Keratinocyte (primary cell): ENCODE measurements at regions not wholly inside any gene's neighbourhood (a gene's known extent, or its start where the extent isn't known, plus 50 kb on each side); places are given as distances from the start of the nearest gene placed in this dataset.

Experiments used
- DNase-seq: peaks from one replicate; pipeline ENCODE4 v3.0.0-alpha.2; 2011; ENCODE audit warnings: low read depth, missing footprints, low spot score
- FAIRE-seq: peaks from 2 replicates; lab custom pipeline; 2011; peaks lifted over from hg19 to GRCh38; lab: Jason Lieb, UNC
- H2AFZ ChIP-seq: 2 replicates; pipeline ENCODE4 v1.6.0; 2012; ENCODE audit warnings: low read length, control low read depth, inconsistent platforms; ENCODE audit not compliant: control insufficient read depth
- H3K27ac ChIP-seq: 2 replicates; pipeline ENCODE4 v1.5.1; 2011; ENCODE audit warnings: low read length; ENCODE audit not compliant: control insufficient read depth, insufficient read depth
- H3K27me3 ChIP-seq: 3 replicates; pipeline ENCODE4 v1.6.0; 2011; ENCODE audit warnings: low read length; ENCODE audit not compliant: control insufficient read depth, insufficient read depth; ENCODE audit errors: extremely low read depth
- H3K36me3 ChIP-seq, 2 experiments: 2 replicates in 1 of 2; 3 replicates in 1 of 2; pipeline ENCODE4 v1.5.1; 2011; ENCODE audit warnings: low read length in 2 of 2, mild to moderate bottlenecking in 1 of 2; ENCODE audit not compliant: control insufficient read depth in 2 of 2, insufficient read depth in 2 of 2; ENCODE audit errors: extremely low read depth in 1 of 2
- H3K4me1 ChIP-seq: 3 replicates; pipeline ENCODE4 v1.5.1; 2011; ENCODE audit warnings: low read length; ENCODE audit not compliant: control insufficient read depth, insufficient read depth; ENCODE audit errors: extremely low read depth
- H3K4me2 ChIP-seq: 3 replicates; pipeline ENCODE4 v1.6.0; 2011; ENCODE audit warnings: low read depth, low read length; ENCODE audit not compliant: control insufficient read depth, insufficient read depth; ENCODE audit errors: extremely low read depth
- H3K4me3 ChIP-seq, 3 experiments: fragments of 200-600 bp in 1 of 3; sonication (generic) in 1 of 3; 2 replicates in 2 of 3; 3 replicates in 1 of 3; pipeline ENCODE4 v1.5.1; 2011 to 2016; ENCODE audit warnings: low read length in 3 of 3, mild to moderate bottlenecking in 3 of 3, control low read depth in 2 of 3, inconsistent platforms in 1 of 3, low read depth in 1 of 3, mixed read lengths in 1 of 3, mixed run types in 1 of 3, moderate library complexity in 1 of 3; ENCODE audit not compliant: control insufficient read depth in 2 of 3, insufficient read depth in 2 of 3; ENCODE audit errors: extremely low read depth in 1 of 3
- H3K79me2 ChIP-seq: 2 replicates; pipeline ENCODE4 v1.6.0; 2012; ENCODE audit warnings: low read length; ENCODE audit not compliant: control insufficient read depth, insufficient read depth
- H3K9ac ChIP-seq: 3 replicates; pipeline ENCODE4 v1.6.0; 2011; ENCODE audit warnings: low read length; ENCODE audit not compliant: control insufficient read depth, insufficient read depth; ENCODE audit errors: extremely low read depth
- H3K9me1 ChIP-seq: 3 replicates; pipeline ENCODE4 v1.6.0; 2011; ENCODE audit warnings: low read length; ENCODE audit not compliant: control insufficient read depth, insufficient read depth; ENCODE audit errors: extremely low read depth
- H3K9me3 ChIP-seq: 2 replicates; pipeline ENCODE4 v1.5.1; 2012; ENCODE audit warnings: low read depth, low read length; ENCODE audit not compliant: control insufficient read depth
- H4K20me1 ChIP-seq: 3 replicates; pipeline ENCODE4 v1.6.0; 2011; ENCODE audit warnings: low read length; ENCODE audit not compliant: control insufficient read depth, insufficient read depth; ENCODE audit errors: extremely low read depth
- CTCF ChIP-seq, 3 experiments: IDR thresholded peaks in 1 of 3; conservative IDR thresholded peaks in 1 of 3; optimal IDR thresholded peaks in 1 of 3; 2 replicates in 2 of 3; 3 replicates in 1 of 3; pipeline versions ENCODE3 to v1.5.1; 2011; ENCODE audit warnings: low read length in 3 of 3, mild to moderate bottlenecking in 3 of 3, moderate library complexity in 2 of 3, control low read depth in 1 of 3, inconsistent platforms in 1 of 3; ENCODE audit not compliant: insufficient read depth in 2 of 3; ENCODE audit errors: extremely low read depth in 1 of 3
- EZH2 ChIP-seq: IDR thresholded peaks from one replicate; pipeline ENCODE4 v1.6.1; 2012; ENCODE audit warnings: inconsistent platforms, mild to moderate bottlenecking, low read length, moderate library complexity
- dilution Hi-C: fragments of 300-500 bp; cut with MboI; formaldehyde crosslinking; loops from one replicate; pipeline ENCODE4 v1.7.0; 2020; ENCODE audit warnings: low sequenced_read_pairs; ENCODE audit not compliant: extremely low pct_ligation_motif_present

- H3K27me3 ChIP-seq: no peaks in the 10 kb centered on the region
- FAIRE-seq: no peak
These were observed 508.7 kb upstream of the TENM4 start for GRCh38 chr11:79949574-79949973.

GRCh38 chr11:79942646-79943045, 501.8 kb upstream of the TENM4 start:
- Histone ChIP-seq H3K9ac (no peak overlapping the region), H3K27me3 (no peaks in the 10 kb centered on the region), H3K4me2 (no peak overlapping the region), H3K36me3 (no peaks in the 10 kb centered on the region), H3K4me3 (no peak overlapping the region), H2AFZ (no peak overlapping the region), H4K20me1 (no peaks in the 10 kb centered on the region), H3K4me1 (peaks cover 12% of the 10 kb centered on the region), H3K9me3 (no peaks in the 10 kb centered on the region), H3K27ac (no peak overlapping the region), H3K9me1 (no peaks in the 10 kb centered on the region), H3K79me2 (no peaks in the 10 kb centered on the region)
- DNase-seq: no peak
- dilution Hi-C loops: no loop called here
- TF ChIP-seq EZH2 (no peak), CTCF (optimal IDR thresholded peaks at IDR 0.05 in 1 of 3, IDR thresholded peaks at IDR 0.05 in 1 of 3, conservative IDR thresholded peaks at IDR 0.05 in 1 of 3; ENCODE audit: extremely low read depth in 1 of 3, insufficient read depth in 2 of 3, low read length in 3 of 3) (no peak)
- no peak for FAIRE-seq

More at GRCh38 chr11:79949574-79949973, 508.7 kb upstream of the TENM4 start:
- Histone ChIP-seq H3K9ac (no peak overlapping the region), H3K36me3 (no peaks in the 10 kb centered on the region), H3K9me1 (no peaks in the 10 kb centered on the region), H3K4me2 (no peak overlapping the region), H4K20me1 (no peaks in the 10 kb centered on the region), H3K79me2 (no peaks in the 10 kb centered on the region), H3K4me1 (no peaks in the 10 kb centered on the region), H3K4me3 (no peak overlapping the region), H3K9me3 (no peaks in the 10 kb centered on the region), H2AFZ (no peak overlapping the region), H3K27ac (no peak overlapping the region)
- no peak for TF ChIP-seq EZH2
- no peak for TF ChIP-seq CTCF (optimal IDR thresholded peaks at IDR 0.05 in 1 of 3, IDR thresholded peaks at IDR 0.05 in 1 of 3, conservative IDR thresholded peaks at IDR 0.05 in 1 of 3; ENCODE audit: extremely low read depth in 1 of 3, insufficient read depth in 2 of 3, low read length in 3 of 3)
- no peak for DNase-seq
- dilution Hi-C loops: no loop called here
